ENCODE measurements at regions not wholly inside any gene's neighbourhood (a gene's known extent, or its start where the extent isn't known, plus 50 kb on each side); places are given as distances from the start of the nearest gene placed in this dataset.

GRCh38 chr1:81029266-81029665 lies 771.5 kb upstream of the ADGRL2 start:
- in situ Hi-C loops (cut with HindIII; ENCODE audit: low pct_unique_long_range_greater_than_20kb, low sequenced_read_pairs), result no loop called here
- no TSS peak for BruUV-seq (replicated peaks)

DNA sequence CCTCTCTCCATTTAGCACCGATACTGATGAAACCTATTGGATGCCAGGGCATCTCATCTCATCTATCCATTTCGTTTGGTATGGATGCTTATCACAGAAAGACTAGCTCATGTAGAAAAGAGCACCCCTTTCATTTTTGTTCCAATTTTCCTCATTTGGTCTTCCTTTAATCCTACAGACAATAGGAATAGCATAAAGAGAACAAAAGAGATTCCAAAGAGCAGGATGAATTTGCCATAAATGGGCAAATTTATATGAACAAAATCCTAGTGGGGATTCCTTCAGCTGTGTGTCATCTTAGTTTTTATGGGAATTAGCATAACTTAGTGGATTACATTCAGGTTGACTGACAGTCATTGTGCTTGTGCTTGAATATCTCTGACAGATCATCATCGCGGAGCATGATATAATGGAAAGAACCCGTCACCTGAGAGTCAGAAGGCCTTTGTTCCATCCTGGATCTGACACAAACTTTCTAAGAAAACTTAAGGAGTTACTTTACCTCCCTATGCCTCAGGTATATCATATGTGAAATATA lies 777.5 kb upstream of the ADGRL2 start:
- in situ Hi-C loops (cut with HindIII; ENCODE audit: low pct_unique_long_range_greater_than_20kb, low sequenced_read_pairs), result no loop called here

More at GRCh38 chr1:81029266-81029665, 771.5 kb upstream of the ADGRL2 start:
- no peaks in the 10 kb centered on the region for H3K27me3 ChIP-seq (ENCODE audit: control insufficient read depth, insufficient read depth, low read length)
- no peak for DNase-seq (ENCODE audit: low read depth, low spot score)
- H3K4me3 ChIP-seq (ENCODE audit: low read depth in 2 of 2, low read length in 2 of 2), result no peak overlapping the region
- ChIA-PET CTCF (no interaction called here), POLR2A (no interaction called here)
- intact Hi-C loops (cut with micrococcal nuclease; ENCODE audit: unreplicated experiment), result no loop called here
- no peaks in the 10 kb centered on the region for H3K9me3 ChIP-seq (ENCODE audit: control insufficient read depth, insufficient read depth, low read depth, low read length)
- no peaks in the 10 kb centered on the region for H3K4me1 ChIP-seq (ENCODE audit: control insufficient read depth, insufficient read depth, low read length)
- H3K27ac ChIP-seq (ENCODE audit: low read length), result no peak overlapping the region
- ATAC-seq, result no peak
- no peak for TF ChIP-seq CTCF (IDR thresholded peaks at IDR 0.05)
- TF ChIP-seq SIN3A (IDR thresholded peaks at IDR 0.05; ENCODE audit: borderline replicate concordance, insufficient read depth, low read depth, low read length), result no peak
- TF ChIP-seq REST (IDR thresholded peaks at IDR 0.05; ENCODE audit: insufficient read depth in 1 of 2, low read depth in 2 of 2, low read length in 1 of 2), result no peak
- TF ChIP-seq TCF7L2 (IDR thresholded peaks at IDR 0.05; ENCODE audit: low read depth, low read length), result no peak
- no peak for TF ChIP-seq POLR2AphosphoS5 (IDR thresholded peaks at IDR 0.05; ENCODE audit: low read depth, low read length)
- no peaks in the 10 kb centered on the region for H3K36me3 ChIP-seq (ENCODE audit: control insufficient read depth, insufficient read depth, low read length)

More for the DNA sequence above, 777.5 kb upstream of the ADGRL2 start:
- no peak overlapping the region for H3K27ac ChIP-seq (ENCODE audit: low read length)
- no peak for ATAC-seq
- POLR2A ChIA-PET, result no interaction called here
- BruUV-seq (replicated peaks), result no TSS peak
- DNase-seq (ENCODE audit: low read depth, low spot score), result no peak
- H3K4me1 ChIP-seq (ENCODE audit: control insufficient read depth, insufficient read depth, low read length), result no peaks in the 10 kb centered on the region
- no peaks in the 10 kb centered on the region for H3K27me3 ChIP-seq (ENCODE audit: control insufficient read depth, insufficient read depth, low read length)
- no peak overlapping the region for H3K4me3 ChIP-seq (ENCODE audit: low read depth in 2 of 2, low read length in 2 of 2)
- CTCF ChIA-PET, result no interaction called here
- H3K9me3 ChIP-seq (ENCODE audit: control insufficient read depth, insufficient read depth, low read depth, low read length), result no peaks in the 10 kb centered on the region
- H3K36me3 ChIP-seq (ENCODE audit: control insufficient read depth, insufficient read depth, low read length), result no peaks in the 10 kb centered on the region
- intact Hi-C loops (cut with micrococcal nuclease; ENCODE audit: unreplicated experiment), result no loop called here
- TF ChIP-seq POLR2AphosphoS5 (IDR thresholded peaks at IDR 0.05; ENCODE audit: low read depth, low read length) (no peak), REST (IDR thresholded peaks at IDR 0.05; ENCODE audit: insufficient read depth in 1 of 2, low read depth in 2 of 2, low read length in 1 of 2) (no peak), TCF7L2 (IDR thresholded peaks at IDR 0.05; ENCODE audit: low read depth, low read length) (no peak), SIN3A (IDR thresholded peaks at IDR 0.05; ENCODE audit: borderline replicate concordance, insufficient read depth, low read depth, low read length) (no peak)

Data from Panc1 (cell line).